GM12875 (cell line): ENCODE measurements at regions not wholly inside any gene's neighbourhood (a gene's known extent, or its start where the extent isn't known, plus 50 kb on each side); places are given as distances from the start of the nearest gene placed in this dataset.

ENCODE experiments used
- H3K4me3 ChIP-seq: one replicate; pipeline ENCODE4 v1.5.1; 2011; ENCODE audit warnings: low read depth, low read length, control low read depth
- CTCF ChIP-seq: IDR thresholded peaks from 2 replicates; pipeline ENCODE4 v1.5.1; 2011; ENCODE audit warnings: low read depth, mild to moderate bottlenecking, control low read depth, inconsistent platforms, low read length, moderate library complexity, borderline replicate concordance; ENCODE audit not compliant: insufficient read depth

- no peak for TF ChIP-seq CTCF
- H3K4me3 ChIP-seq: no peak overlapping the region
Measured at GRCh38 chr11:42315267-42315666, 855.8 kb upstream of the LRRC4C start.

DNA sequence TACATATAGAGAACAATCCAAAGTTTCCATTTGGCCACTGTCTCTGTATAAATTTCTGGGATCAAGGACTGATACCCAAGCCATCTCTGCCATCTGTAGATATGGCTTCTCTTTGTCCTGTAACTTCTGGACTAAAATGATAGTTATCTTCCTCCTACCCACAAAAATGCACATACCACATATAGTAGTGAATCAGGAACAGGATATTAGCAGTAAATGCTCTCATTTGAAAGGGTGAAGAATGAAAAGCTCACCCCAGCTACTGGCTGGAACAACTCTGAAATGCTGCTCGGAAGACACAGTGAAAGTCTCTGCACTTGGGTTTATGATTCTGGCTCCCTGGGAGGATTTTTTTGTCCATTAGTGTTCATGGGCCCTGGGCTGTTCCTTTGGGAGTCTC is 856.4 kb upstream of the LRRC4C start:
- H3K4me3 ChIP-seq: no peak overlapping the region
- TF ChIP-seq CTCF: no peak

DNA sequence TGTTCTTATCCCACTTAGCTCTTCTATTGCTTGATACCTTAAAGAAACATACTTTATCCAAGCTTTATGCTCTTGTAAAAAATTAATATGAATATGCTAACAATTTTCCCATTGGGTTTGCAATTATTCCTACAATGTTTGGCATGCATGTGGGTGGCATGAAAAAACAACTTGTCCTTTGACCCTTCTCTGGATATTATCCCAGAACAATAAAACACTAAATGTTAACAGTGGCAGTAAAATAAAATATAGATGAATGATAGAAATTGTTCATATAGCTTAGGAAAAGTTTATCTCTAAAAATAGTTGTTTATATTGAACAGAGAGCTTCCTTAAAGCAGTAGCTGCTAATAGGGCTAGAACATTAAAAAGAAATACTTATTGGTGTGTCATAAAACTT is 860.5 kb upstream of the LRRC4C start:
- no peak for TF ChIP-seq CTCF
- no peak overlapping the region for H3K4me3 ChIP-seq

- no peak for TF ChIP-seq CTCF
- no peak overlapping the region for H3K4me3 ChIP-seq
Measured at GRCh38 chr11:42329929-42330565, 870.6 kb upstream of the LRRC4C start.

DNA sequence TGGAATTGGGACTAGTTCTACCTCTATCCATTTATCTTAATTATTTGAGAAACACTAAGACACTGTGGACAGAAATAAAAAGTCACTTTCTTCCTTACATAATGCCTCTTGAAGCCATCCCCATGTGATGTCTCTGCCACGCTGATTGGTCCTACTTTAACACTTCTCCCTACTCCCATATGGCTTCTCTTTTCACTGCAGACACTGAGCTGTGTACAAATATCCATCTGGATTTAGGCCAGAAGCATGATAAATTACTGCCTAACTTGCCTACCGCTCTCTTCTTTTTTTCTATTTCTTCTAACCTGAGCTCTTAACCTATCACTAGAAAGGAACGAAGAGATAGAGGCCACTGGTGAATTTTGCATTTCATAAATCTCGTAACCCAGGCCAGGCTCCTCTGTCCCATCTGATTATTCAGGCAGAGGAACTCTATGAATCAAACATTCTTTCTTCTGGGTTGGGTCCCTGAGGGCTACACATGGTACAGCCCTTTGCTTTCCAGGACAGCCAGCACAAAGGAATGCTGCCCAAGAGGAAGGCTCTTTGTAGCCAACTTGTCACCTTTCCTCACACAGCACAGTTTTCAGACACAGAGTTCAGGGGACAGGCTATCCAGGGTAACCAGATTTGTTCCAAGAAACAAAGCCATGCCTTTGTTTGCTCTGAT is 878.5 kb upstream of the LRRC4C start:
- no peak overlapping the region for H3K4me3 ChIP-seq
- no peak for TF ChIP-seq CTCF

GRCh38 chr11:42344204-42344792 is 884.8 kb upstream of the LRRC4C start:
- no peak overlapping the region for H3K4me3 ChIP-seq
- no peak for TF ChIP-seq CTCF

- no peak overlapping the region for H3K4me3 ChIP-seq
Measured at GRCh38 chr11:42345933-42346332, 886.5 kb upstream of the LRRC4C start.

More at GRCh38 chr11:42345933-42346332, 886.5 kb upstream of the LRRC4C start:
- TF ChIP-seq CTCF: no peak
